Lower leg skin (tissue), 3 donors: ENCODE measurements at regions not wholly inside any gene's neighbourhood (a gene's known extent, or its start where the extent isn't known, plus 50 kb on each side); places are given as distances from the start of the nearest gene placed in this dataset.

Experiments
- POLR2A ChIP-seq, 2 donors: fragments of 450-650 bp; IDR thresholded peaks; one replicate each; pipeline ENCODE4 v1.6.1; 2016 to 2017; ENCODE audit warnings: antibody characterized with exemption in 2 of 2, mild to moderate bottlenecking in 1 of 2, moderate library complexity in 1 of 2
- TF ChIP-seq, protein P1 (sequence below), 3 donors: fragments of 450-650 bp; IDR thresholded peaks; one replicate each; pipeline ENCODE4 v1.5.1; 2016; ENCODE audit warnings: antibody characterized with exemption in 3 of 3, mild to moderate bottlenecking in 3 of 3, moderate library complexity in 2 of 3

DNA sequence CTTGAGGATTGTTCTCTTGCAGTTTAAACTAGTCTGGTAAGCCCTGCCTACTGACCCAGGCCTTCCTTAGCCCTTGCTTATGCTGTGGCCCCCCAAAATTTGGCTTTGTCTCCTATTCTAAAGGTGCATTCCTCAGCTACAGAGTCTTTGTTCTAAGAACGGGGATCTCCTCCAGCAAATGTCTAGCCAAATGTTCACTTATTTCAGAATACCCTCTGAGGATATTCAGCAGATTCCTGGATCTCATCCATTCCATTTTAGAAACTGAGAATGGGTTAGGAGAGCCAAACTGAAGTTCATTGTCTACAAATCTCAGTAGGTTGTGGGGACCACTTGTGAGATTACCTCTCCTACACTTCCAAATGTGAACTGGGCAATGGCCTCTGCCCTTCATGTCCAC, 164.2 kb upstream of the ARG1 start:
- TF ChIP-seq, protein P1, sequence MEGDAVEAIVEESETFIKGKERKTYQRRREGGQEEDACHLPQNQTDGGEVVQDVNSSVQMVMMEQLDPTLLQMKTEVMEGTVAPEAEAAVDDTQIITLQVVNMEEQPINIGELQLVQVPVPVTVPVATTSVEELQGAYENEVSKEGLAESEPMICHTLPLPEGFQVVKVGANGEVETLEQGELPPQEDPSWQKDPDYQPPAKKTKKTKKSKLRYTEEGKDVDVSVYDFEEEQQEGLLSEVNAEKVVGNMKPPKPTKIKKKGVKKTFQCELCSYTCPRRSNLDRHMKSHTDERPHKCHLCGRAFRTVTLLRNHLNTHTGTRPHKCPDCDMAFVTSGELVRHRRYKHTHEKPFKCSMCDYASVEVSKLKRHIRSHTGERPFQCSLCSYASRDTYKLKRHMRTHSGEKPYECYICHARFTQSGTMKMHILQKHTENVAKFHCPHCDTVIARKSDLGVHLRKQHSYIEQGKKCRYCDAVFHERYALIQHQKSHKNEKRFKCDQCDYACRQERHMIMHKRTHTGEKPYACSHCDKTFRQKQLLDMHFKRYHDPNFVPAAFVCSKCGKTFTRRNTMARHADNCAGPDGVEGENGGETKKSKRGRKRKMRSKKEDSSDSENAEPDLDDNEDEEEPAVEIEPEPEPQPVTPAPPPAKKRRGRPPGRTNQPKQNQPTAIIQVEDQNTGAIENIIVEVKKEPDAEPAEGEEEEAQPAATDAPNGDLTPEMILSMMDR (IDR thresholded peaks at IDR 0.05) = no peak
- TF ChIP-seq POLR2A (IDR thresholded peaks at IDR 0.05) = no peak
